ENCODE measurements at regions not wholly inside any gene's neighbourhood (a gene's known extent, or its start where the extent isn't known, plus 50 kb on each side); places are given as distances from the start of the nearest gene placed in this dataset.

GRCh38 chr3:67957268-67957667, 302.9 kb upstream of the SUCLG2 start:
- Histone ChIP-seq H3K4me2 (ENCODE audit: low read length) (no peak overlapping the region), H3K4me1 (ENCODE audit: insufficient read depth, low read length, severe bottlenecking) (no peaks in the 10 kb centered on the region), H2AFZ (ENCODE audit: low read length) (no peak overlapping the region), H3K9me3 (ENCODE audit: low read length) (no peaks in the 10 kb centered on the region), H3K9me2 (ENCODE audit: low read depth, low read length) (no peaks in the 10 kb centered on the region), H3K4me3 (ENCODE audit: low read depth, low read length, poor library complexity, severe bottlenecking) (no peak overlapping the region), H3F3A (ENCODE audit: insufficient read depth, low read length) (no peaks in the 10 kb centered on the region), H3K27ac (ENCODE audit: low read depth, low read length, poor library complexity, severe bottlenecking) (no peak overlapping the region), H3K27me3 (ENCODE audit: insufficient read depth, low read length) (no peaks in the 10 kb centered on the region), H3K79me2 (ENCODE audit: insufficient read depth, low read length) (no peaks in the 10 kb centered on the region), H3K9ac (ENCODE audit: low read length) (no peak overlapping the region), H4K20me1 (ENCODE audit: insufficient read depth, low read length) (no peaks in the 10 kb centered on the region), H3K36me3 (ENCODE audit: insufficient read depth, low read length) (no peaks in the 10 kb centered on the region)
- TF ChIP-seq EZH2 (IDR thresholded peaks at IDR 0.05; ENCODE audit: borderline replicate concordance, low read length): no peak
- no peak for TF ChIP-seq CTCF (IDR thresholded peaks at IDR 0.05; ENCODE audit: low read length)

GRCh38 chr3:67947808-67948508, 293.5 kb upstream of the SUCLG2 start:
- Histone ChIP-seq H2AFZ (ENCODE audit: low read length) (no peak overlapping the region), H3K36me3 (ENCODE audit: insufficient read depth, low read length) (no peaks in the 10 kb centered on the region), H3K79me2 (ENCODE audit: insufficient read depth, low read length) (no peaks in the 10 kb centered on the region), H3K9me2 (ENCODE audit: low read depth, low read length) (no peaks in the 10 kb centered on the region), H3K9me3 (ENCODE audit: low read length) (no peaks in the 10 kb centered on the region), H3K27ac (ENCODE audit: low read depth, low read length, poor library complexity, severe bottlenecking) (no peak overlapping the region), H3K9ac (ENCODE audit: low read length) (no peak overlapping the region), H3K27me3 (ENCODE audit: insufficient read depth, low read length) (no peaks in the 10 kb centered on the region), H3F3A (ENCODE audit: insufficient read depth, low read length) (no peaks in the 10 kb centered on the region), H3K4me3 (ENCODE audit: low read depth, low read length, poor library complexity, severe bottlenecking) (peak overlapping the region; percentile 27), H4K20me1 (ENCODE audit: insufficient read depth, low read length) (no peaks in the 10 kb centered on the region), H3K4me1 (ENCODE audit: insufficient read depth, low read length, severe bottlenecking) (peaks cover 4% of the 10 kb centered on the region), H3K4me2 (ENCODE audit: low read length) (peak overlapping the region; percentile 48; the same call in 1 of the 2 replicates)
- no peak for TF ChIP-seq EZH2 (IDR thresholded peaks at IDR 0.05; ENCODE audit: borderline replicate concordance, low read length)
- TF ChIP-seq CTCF (IDR thresholded peaks at IDR 0.05; ENCODE audit: low read length): no peak

GRCh38 chr3:67946436-67946835, 292.0 kb upstream of the SUCLG2 start:
- Histone ChIP-seq H4K20me1 (ENCODE audit: insufficient read depth, low read length) (no peaks in the 10 kb centered on the region), H3K4me1 (ENCODE audit: insufficient read depth, low read length, severe bottlenecking) (peaks cover 4% of the 10 kb centered on the region), H3K9ac (ENCODE audit: low read length) (no peak overlapping the region), H3K9me2 (ENCODE audit: low read depth, low read length) (no peaks in the 10 kb centered on the region), H3K27me3 (ENCODE audit: insufficient read depth, low read length) (no peaks in the 10 kb centered on the region), H3F3A (ENCODE audit: insufficient read depth, low read length) (no peaks in the 10 kb centered on the region), H3K4me3 (ENCODE audit: low read depth, low read length, poor library complexity, severe bottlenecking) (no peak overlapping the region), H3K27ac (ENCODE audit: low read depth, low read length, poor library complexity, severe bottlenecking) (no peak overlapping the region), H3K79me2 (ENCODE audit: insufficient read depth, low read length) (no peaks in the 10 kb centered on the region), H3K4me2 (ENCODE audit: low read length) (no peak overlapping the region), H3K36me3 (ENCODE audit: insufficient read depth, low read length) (no peaks in the 10 kb centered on the region), H3K9me3 (ENCODE audit: low read length) (no peaks in the 10 kb centered on the region), H2AFZ (ENCODE audit: low read length) (no peak overlapping the region)
- TF ChIP-seq CTCF (IDR thresholded peaks at IDR 0.05; ENCODE audit: low read length): no peak
- TF ChIP-seq EZH2 (IDR thresholded peaks at IDR 0.05; ENCODE audit: borderline replicate concordance, low read length): no peak

Data from OCI-LY1 (cell line).